HCT116 (cell line): ENCODE measurements at regions not wholly inside any gene's neighbourhood (a gene's known extent, or its start where the extent isn't known, plus 50 kb on each side); places are given as distances from the start of the nearest gene placed in this dataset.

Source experiments
- ATAC-seq: fragments of 200-7000 bp; cut with Tn5 transposase; 2 replicates; pipeline ENCODE4 v1.9.1; 2020; ENCODE audit warnings: mild to moderate bottlenecking, moderate library complexity
- BruUV-seq: library from RNA; stranded (reverse); fragments of 400-500 nt; replicated peaks from 2 replicates; lab custom pipeline; 2021; lab: Mats Ljungman, UMichigan
- CTCF ChIA-PET: fragments of 300-600 bp; sonication (Branson Sonifier 250); formaldehyde crosslinking; loops from one replicate; lab custom pipeline; 2021; ENCODE audit warnings: antibody characterized with exemption; lab: Charles Lee
- POLR2A ChIA-PET: fragments of 300-600, 350-600 bp; sonication (Branson Sonifier 250); formaldehyde crosslinking; loops from one replicate; lab custom pipeline; 2021; ENCODE audit warnings: antibody characterized with exemption; lab: Charles Lee
- RAD21 ChIA-PET, 2 experiments: fragments of 300-600 bp; sonication (Branson Sonifier 250); formaldehyde crosslinking; loops; one replicate each; lab custom pipeline; 2023; ENCODE audit warnings: low total read pairs in 2 of 2; ENCODE audit not compliant: uncharacterized antibody in 2 of 2, unreplicated experiment in 2 of 2, low non-redundant PET in 1 of 2; lab: Charles Lee
- DNase-seq: peaks from one replicate; pipeline ENCODE4 v3.0.0-alpha.2; 2010; ENCODE audit warnings: low read depth, low spot score
- H2AFZ ChIP-seq: fragments of 200-600 bp; shearing (Covaris generic), sonication (generic); 2 replicates; pipeline ENCODE4 v1.6.1; 2017; ENCODE audit warnings: low read depth, mixed run types, mixed read lengths, antibody characterized with exemption, low read length; ENCODE audit not compliant: poor library complexity, severe bottlenecking
- H3K27ac ChIP-seq: 2 replicates; pipeline ENCODE4 v1.5.1; 2012; ENCODE audit warnings: low read depth, low read length
- H3K27me3 ChIP-seq: fragments of 200-600 bp; sonication (generic); 2 replicates; pipeline ENCODE4 v1.6.1; 2016; ENCODE audit warnings: mixed run types, low read length, mixed read lengths; ENCODE audit not compliant: insufficient read depth
- H3K36me3 ChIP-seq, 2 experiments: fragments of 200-500 bp in 1 of 2; fragments of 200-600 bp in 1 of 2; sonication (Bioruptor generic) in 1 of 2; sonication (generic) in 1 of 2; 2 replicates each; pipeline versions ENCODE4 v1.5.1 to v1.6.1; 2014 to 2016; ENCODE audit warnings: low read length in 2 of 2, inconsistent platforms in 1 of 2, mixed read lengths in 1 of 2, mixed run types in 1 of 2; ENCODE audit not compliant: insufficient read depth in 2 of 2, control insufficient read depth in 1 of 2
- H3K4me1 ChIP-seq, 2 experiments: fragments of 200-600 bp in 1 of 2; sonication (generic) in 1 of 2; 2 replicates each; pipeline versions ENCODE4 v1.5.1 to v1.6.1; 2012 to 2017; ENCODE audit warnings: low read length in 2 of 2, inconsistent platforms in 1 of 2, mild to moderate bottlenecking in 1 of 2, mixed read lengths in 1 of 2, mixed run types in 1 of 2, moderate library complexity in 1 of 2; ENCODE audit not compliant: insufficient read depth in 2 of 2, control insufficient read depth in 1 of 2
- H3K4me2 ChIP-seq: fragments of 200-600 bp; sonication (generic); 2 replicates; pipeline ENCODE4 v1.6.1; 2017; ENCODE audit warnings: mixed run types, low read length, mixed read lengths
- H3K4me3 ChIP-seq, 2 experiments: fragments of 200-600 bp in 1 of 2; sonication (generic) in 1 of 2; replicated peaks in 1 of 2; 2 replicates each; pipeline ENCODE4 v1.5.1; 2011 to 2016; ENCODE audit warnings: low read length in 2 of 2, control low read depth in 1 of 2, low read depth in 1 of 2, mild to moderate bottlenecking in 1 of 2, mixed read lengths in 1 of 2, mixed run types in 1 of 2
- H3K79me2 ChIP-seq: fragments of 200-600 bp; sonication (generic); 2 replicates; pipeline ENCODE4 v1.6.1; 2017; ENCODE audit warnings: mild to moderate bottlenecking, mixed run types, low read length, moderate library complexity, mixed read lengths; ENCODE audit not compliant: insufficient read depth
- H3K9ac ChIP-seq: fragments of 200-600 bp; sonication (generic); 2 replicates; pipeline ENCODE4 v1.6.1; 2016; ENCODE audit warnings: low read length, mixed read lengths
- H3K9me2 ChIP-seq: fragments of 200-600 bp; sonication (generic), shearing (Covaris generic); 2 replicates; pipeline ENCODE4 v1.6.1; 2017; ENCODE audit warnings: mixed run types, mild to moderate bottlenecking, moderate library complexity; ENCODE audit not compliant: insufficient read depth
- H3K9me3 ChIP-seq, 2 experiments: fragments of 200-500 bp in 1 of 2; fragments of 200-600 bp in 1 of 2; sonication (Bioruptor generic) in 1 of 2; sonication (generic) in 1 of 2; 2 replicates each; pipeline ENCODE4 v1.6.1; 2014 to 2017; ENCODE audit warnings: low read length in 2 of 2, mixed read lengths in 2 of 2, inconsistent platforms in 1 of 2, low read depth in 1 of 2, mild to moderate bottlenecking in 1 of 2, mixed run types in 1 of 2, moderate library complexity in 1 of 2; ENCODE audit not compliant: control insufficient read depth in 1 of 2, insufficient read depth in 1 of 2
- H4K20me1 ChIP-seq: fragments of 200-600 bp; sonication (generic), shearing (Covaris generic); 2 replicates; pipeline ENCODE4 v1.6.1; 2017; ENCODE audit warnings: mixed run types, mild to moderate bottlenecking, moderate library complexity; ENCODE audit not compliant: insufficient read depth
- ATF3 ChIP-seq: IDR thresholded peaks from 2 replicates; pipeline ENCODE4 v1.6.1; 2012
- CBX3 ChIP-seq: IDR thresholded peaks from 2 replicates; pipeline ENCODE4 v1.6.1; 2012; ENCODE audit warnings: low read depth
- CEBPB ChIP-seq: IDR thresholded peaks from 2 replicates; pipeline ENCODE4 v1.6.1; 2012; ENCODE audit warnings: low read depth
- EGR1 ChIP-seq: IDR thresholded peaks from 2 replicates; pipeline ENCODE4 v1.6.1; 2012; ENCODE audit warnings: low read depth
- POLR2A ChIP-seq: IDR thresholded peaks from 2 replicates; pipeline ENCODE4 v1.7.0; 2011; ENCODE audit warnings: borderline replicate concordance; ENCODE audit not compliant: insufficient read depth, insufficient read length; ENCODE audit errors: extremely low read depth
- POLR2AphosphoS5 ChIP-seq: IDR thresholded peaks from 2 replicates; pipeline ENCODE4 v1.6.1; 2011; ENCODE audit warnings: mild to moderate bottlenecking, low read depth, low read length, moderate library complexity
- RAD21 ChIP-seq: IDR thresholded peaks from 2 replicates; pipeline ENCODE4 v1.6.1; 2012; ENCODE audit warnings: low read depth, mild to moderate bottlenecking
- REST ChIP-seq: IDR thresholded peaks from 2 replicates; pipeline ENCODE4 v1.6.1; 2012; ENCODE audit warnings: low read depth
- SRF ChIP-seq: IDR thresholded peaks from 2 replicates; pipeline ENCODE4 v1.6.1; 2012; ENCODE audit warnings: low read depth
- TCF7L2 ChIP-seq: IDR thresholded peaks from 2 replicates; pipeline ENCODE4 v1.7.0; 2011; ENCODE audit warnings: borderline replicate concordance, inconsistent platforms; ENCODE audit not compliant: insufficient read depth, insufficient read length; ENCODE audit errors: extremely low read depth
- YY1 ChIP-seq: IDR thresholded peaks from 2 replicates; pipeline ENCODE4 v1.6.1; 2011; ENCODE audit warnings: low read length, low read depth, moderate library complexity, mild to moderate bottlenecking; ENCODE audit not compliant: insufficient replicate concordance; ENCODE audit errors: extremely low read depth
- ZBTB33 ChIP-seq: IDR thresholded peaks from 2 replicates; pipeline ENCODE4 v1.6.1; 2011; ENCODE audit warnings: mild to moderate bottlenecking, low read length, moderate library complexity; ENCODE audit not compliant: insufficient replicate concordance; ENCODE audit errors: extremely low read depth
- ZFX ChIP-seq: fragments of 450-650 bp; IDR thresholded peaks from 2 replicates; pipeline ENCODE4 v1.6.1; 2017
- intact Hi-C: fragments of 100-400 bp; cut with micrococcal nuclease; formaldehyde crosslinking; loops from 2 replicates; pipeline ENCODE4 v1.10.0; 2022

DNA sequence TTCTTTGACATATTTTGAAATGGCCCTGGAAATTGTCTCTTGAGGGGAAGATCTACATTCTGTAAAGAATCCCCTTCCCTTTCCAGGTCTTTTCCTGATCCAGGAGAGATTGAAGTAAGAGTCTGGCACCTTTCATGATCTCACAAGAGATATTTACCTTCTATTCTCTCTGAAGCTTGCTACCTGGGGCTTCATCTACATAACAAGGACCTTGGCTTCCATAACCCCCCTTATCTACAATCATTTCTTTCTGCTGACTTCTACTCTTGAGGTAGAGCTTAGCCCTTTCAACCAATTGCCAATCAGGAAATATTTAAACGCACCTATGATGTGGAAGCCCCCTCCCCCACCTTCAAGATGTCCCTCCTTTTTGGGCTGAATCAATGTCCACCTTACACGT lies 383.7 kb upstream of the MAGEB18 start (continued):
- TF ChIP-seq REST, result no peak
- TF ChIP-seq, all 23 proteins: peak for 0

DNA sequence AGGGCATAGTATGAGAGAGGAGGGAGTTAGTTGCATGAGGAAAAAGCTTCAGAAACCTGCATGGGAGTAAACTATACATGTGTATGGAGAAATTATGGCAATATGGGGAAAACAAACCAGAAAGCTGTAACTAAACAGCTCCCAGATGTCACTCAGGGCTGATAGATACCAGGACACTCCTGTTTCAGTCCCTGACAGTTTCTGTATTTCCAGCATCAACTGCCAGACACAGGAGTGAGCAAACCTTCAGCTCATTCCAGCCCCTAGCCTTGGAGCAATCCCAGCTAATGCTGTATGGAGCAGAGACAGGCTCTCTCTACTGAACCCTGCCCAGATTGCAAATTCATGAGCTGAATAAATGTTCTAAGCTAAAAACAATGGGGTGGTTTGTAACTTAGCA lies 382.9 kb upstream of the MAGEB18 start:
- Histone ChIP-seq H3K79me2 (no peaks in the 10 kb centered on the region), H3K27me3 (no peaks in the 10 kb centered on the region), H3K4me2 (no peak overlapping the region), H2AFZ (no peak overlapping the region), H4K20me1 (no peaks in the 10 kb centered on the region), H3K9me2 (no peaks in the 10 kb centered on the region), H3K36me3 (no peaks in the 10 kb centered on the region), H3K9me3 (no peaks in the 10 kb centered on the region), H3K4me1 (no peaks in the 10 kb centered on the region), H3K4me3 (no peak overlapping the region), H3K9ac (no peak overlapping the region), H3K27ac (no peak overlapping the region)
- ChIA-PET POLR2A (no interaction called here), CTCF (no interaction called here), RAD21 (no interaction called here)
- DNase-seq (no peak), ATAC-seq (no peak)
- intact Hi-C loops, result no loop called here
- no peak for TF ChIP-seq TCF7L2
- no peak for TF ChIP-seq ATF3
- no peak for TF ChIP-seq POLR2A
- TF ChIP-seq ZFX, result no peak
- no peak for TF ChIP-seq SRF
- no peak for TF ChIP-seq CEBPB
- TF ChIP-seq YY1, result no peak
- no peak for TF ChIP-seq POLR2AphosphoS5
- TF ChIP-seq EGR1, result no peak
- TF ChIP-seq ZBTB33, result no peak
- TF ChIP-seq CBX3, result no peak
- TF ChIP-seq RAD21, result no peak
- no TSS peak for BruUV-seq
